ENCODE measurements at regions not wholly inside any gene's neighbourhood (a gene's known extent, or its start where the extent isn't known, plus 50 kb on each side); places are given as distances from the start of the nearest gene placed in this dataset.
"Not testable (repeated sequence)": the region's sequence is repeated elsewhere in the genome, so short reads cannot be mapped to it uniquely, and the experiment has no call there.

- no peak for DNase-seq
Measured at GRCh38 chr3:5874931-5875341, 687.4 kb downstream of the EDEM1 start.

- no peak for DNase-seq
Measured at GRCh38 chr3:5888851-5889250, 701.3 kb downstream of the EDEM1 start.

GRCh38 chr3:5889374-5889773 lies 701.9 kb downstream of the EDEM1 start:
- DNase-seq = no peak

- no peak for DNase-seq
Measured at GRCh38 chr3:5891711-5892110, 704.2 kb downstream of the EDEM1 start.

- no peak for DNase-seq
Measured at GRCh38 chr3:5898106-5898505, 710.6 kb downstream of the EDEM1 start.

GRCh38 chr3:5899014-5899761 lies 711.7 kb downstream of the EDEM1 start:
- DNase-seq = no peak

- no peak for DNase-seq
Measured at GRCh38 chr3:5917932-5918331, 730.4 kb downstream of the EDEM1 start.

GRCh38 chr3:5918626-5919025 lies 731.1 kb downstream of the EDEM1 start:
- DNase-seq = no peak

GRCh38 chr3:5929027-5929426 lies 741.5 kb downstream of the EDEM1 start:
- DNase-seq = no peak

GRCh38 chr3:5944061-5944460 lies 756.6 kb downstream of the EDEM1 start:
- DNase-seq = not testable (repeated sequence)

- no peak for DNase-seq
Measured at GRCh38 chr3:5948084-5948483, 760.6 kb downstream of the EDEM1 start.

GRCh38 chr3:5951026-5951425 lies 763.5 kb downstream of the EDEM1 start:
- no peak for DNase-seq

GRCh38 chr3:5972586-5972985 lies 785.1 kb downstream of the EDEM1 start:
- no peak for DNase-seq

GRCh38 chr3:5974630-5975322 lies 787.3 kb downstream of the EDEM1 start:
- no peak for DNase-seq

- DNase-seq = no peak
Measured at GRCh38 chr3:5977331-5977730, 789.8 kb downstream of the EDEM1 start.

GRCh38 chr3:5980475-5980874 lies 793.0 kb downstream of the EDEM1 start:
- no peak for DNase-seq

- DNase-seq = no peak
Measured at GRCh38 chr3:5994651-5995050, 807.1 kb downstream of the EDEM1 start.

GRCh38 chr3:6018456-6018855 lies 830.9 kb downstream of the EDEM1 start:
- DNase-seq = no peak

GRCh38 chr3:6022621-6023020 lies 835.1 kb downstream of the EDEM1 start:
- no peak for DNase-seq

GRCh38 chr3:6025032-6025431 lies 835.9 kb upstream of the GRM7 start:
- DNase-seq = no peak

GRCh38 chr3:6030648-6031047 lies 830.3 kb upstream of the GRM7 start:
- DNase-seq = not testable (repeated sequence)

GRCh38 chr3:6035626-6036025 lies 825.3 kb upstream of the GRM7 start:
- DNase-seq = no peak

GRCh38 chr3:6039971-6040370 lies 820.9 kb upstream of the GRM7 start:
- DNase-seq = no peak

- no peak for DNase-seq
Measured at GRCh38 chr3:6041894-6042293, 819.0 kb upstream of the GRM7 start.

GRCh38 chr3:6047016-6047415 lies 813.9 kb upstream of the GRM7 start:
- DNase-seq = no peak
